HG03064 (cell line): ENCODE measurements at regions not wholly inside any gene's neighbourhood (a gene's known extent, or its start where the extent isn't known, plus 50 kb on each side); places are given as distances from the start of the nearest gene placed in this dataset.
"Not testable (repeated sequence)": the region's sequence is repeated elsewhere in the genome, so short reads cannot be mapped to it uniquely, and the experiment has no call there.

ENCODE experiments used
- ATAC-seq: cut with Tn5 transposase; IDR thresholded peaks from one replicate; pipeline ENCODE4 v1.9.1; 2021; ENCODE audit warnings: low read depth; ENCODE audit not compliant: unreplicated experiment

GRCh38 chr1:78203410-78203982 is 157.7 kb downstream of the GIPC2 start:
- not testable (repeated sequence) for ATAC-seq

GRCh38 chr1:78210175-78210574 is 164.4 kb downstream of the GIPC2 start:
- no peak for ATAC-seq

GRCh38 chr1:78211483-78212092 is 165.8 kb downstream of the GIPC2 start:
- no peak for ATAC-seq

- ATAC-seq, result no peak
These were observed 168.6 kb downstream of the GIPC2 start for GRCh38 chr1:78214334-78214733.

GRCh38 chr1:78222225-78222959 is 176.6 kb downstream of the GIPC2 start:
- ATAC-seq, result no peak

- no peak for ATAC-seq
These were observed 177.2 kb downstream of the GIPC2 start for GRCh38 chr1:78222960-78223358.

GRCh38 chr1:78223417-78224215 is 177.8 kb downstream of the GIPC2 start:
- no peak for ATAC-seq

- ATAC-seq, result no peak
These were observed 178.6 kb downstream of the GIPC2 start for GRCh38 chr1:78224246-78224785.

GRCh38 chr1:78224861-78225552 is 179.2 kb downstream of the GIPC2 start:
- ATAC-seq, result no peak

- no peak for ATAC-seq
These were observed 181.0 kb downstream of the GIPC2 start for GRCh38 chr1:78226784-78227183.

- no peak for ATAC-seq
These were observed 182.2 kb downstream of the GIPC2 start for GRCh38 chr1:78227705-78228635.

- no peak for ATAC-seq
These were observed 183.6 kb downstream of the GIPC2 start for GRCh38 chr1:78229344-78229743.

- no peak for ATAC-seq
These were observed 185.7 kb downstream of the GIPC2 start for GRCh38 chr1:78231477-78231876.

- no peak for ATAC-seq
These were observed 186.1 kb downstream of the GIPC2 start for GRCh38 chr1:78231894-78232293.

- ATAC-seq, result no peak
These were observed 186.9 kb downstream of the GIPC2 start for GRCh38 chr1:78232630-78233029.

- ATAC-seq, result no peak
These were observed 188.7 kb downstream of the GIPC2 start for GRCh38 chr1:78234496-78234895.

- no peak for ATAC-seq
These were observed 190.9 kb downstream of the GIPC2 start for GRCh38 chr1:78236716-78237115.

GRCh38 chr1:78237364-78237916 is 191.7 kb downstream of the GIPC2 start:
- no peak for ATAC-seq

- no peak for ATAC-seq
These were observed 194.4 kb downstream of the GIPC2 start for GRCh38 chr1:78240191-78240590.
